ENCODE measurements at regions not wholly inside any gene's neighbourhood (a gene's known extent, or its start where the extent isn't known, plus 50 kb on each side); places are given as distances from the start of the nearest gene placed in this dataset.
"Not testable (repeated sequence)": the region's sequence is repeated elsewhere in the genome, so short reads cannot be mapped to it uniquely, and the experiment has no call there.

DNA sequence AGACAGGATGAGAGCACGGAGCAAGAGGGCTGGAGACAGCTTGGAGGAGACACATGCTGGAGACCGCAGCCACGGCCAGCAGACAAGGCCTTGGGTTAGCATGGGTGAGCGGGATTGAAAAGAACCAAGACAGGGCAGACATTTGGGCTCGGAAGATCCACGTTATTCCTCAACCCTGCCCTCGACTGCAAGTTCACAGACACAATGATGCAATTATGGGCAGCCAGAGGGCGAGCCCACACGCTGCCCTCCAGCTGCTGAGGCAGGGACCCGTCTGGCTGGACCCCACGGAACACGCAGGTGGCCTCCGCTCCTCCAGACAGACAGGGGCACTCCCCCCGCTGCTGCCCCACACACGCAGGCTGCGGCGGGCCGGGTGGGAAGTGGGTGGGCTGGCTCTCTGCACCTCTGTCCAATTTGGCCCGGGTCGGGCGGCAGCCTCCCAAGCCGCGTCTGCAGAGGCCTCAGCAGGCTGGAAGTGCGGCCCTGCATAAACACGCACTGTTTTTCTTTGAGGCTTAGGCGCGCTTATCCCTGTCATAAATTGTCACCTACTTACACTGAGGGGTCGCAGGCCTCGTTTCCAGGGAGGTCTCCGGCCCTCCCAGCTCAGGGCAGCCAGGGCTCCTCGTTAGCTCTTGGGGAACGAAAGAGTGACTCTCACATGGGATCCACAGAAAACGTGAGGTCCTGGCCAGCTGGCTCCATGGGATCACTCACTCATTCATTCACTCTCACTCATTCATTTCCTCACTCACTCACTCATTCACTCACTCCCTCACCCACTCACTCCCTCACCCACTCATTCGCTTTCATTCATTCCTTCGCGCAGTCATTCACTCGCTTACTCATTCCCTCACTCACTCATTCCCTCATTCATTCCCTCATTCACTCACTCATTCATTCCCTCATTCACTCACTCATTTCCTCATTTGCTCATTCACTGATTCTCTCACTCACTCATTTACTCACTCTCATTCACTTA lies 303.9 kb downstream of the C16orf95 start:
- no peak for DNase-seq

DNA sequence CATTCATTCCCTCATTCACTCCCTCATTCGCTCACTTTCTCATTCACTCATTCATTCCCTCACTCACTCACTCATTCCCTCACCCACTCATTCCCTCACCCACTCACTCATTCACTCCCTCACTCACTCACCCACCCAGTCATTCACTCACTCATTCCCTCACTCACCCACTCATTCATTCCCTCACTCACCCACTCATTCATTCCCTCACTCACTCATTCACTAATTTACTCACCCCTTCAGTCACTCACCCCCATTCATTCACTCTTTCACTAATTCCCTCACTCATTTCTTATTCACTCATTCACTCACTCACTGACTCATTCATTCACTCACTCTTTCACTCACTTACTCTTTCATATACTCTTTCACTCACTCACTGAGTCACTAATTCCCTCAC lies 303.1 kb downstream of the C16orf95 start:
- no peak for DNase-seq

DNA sequence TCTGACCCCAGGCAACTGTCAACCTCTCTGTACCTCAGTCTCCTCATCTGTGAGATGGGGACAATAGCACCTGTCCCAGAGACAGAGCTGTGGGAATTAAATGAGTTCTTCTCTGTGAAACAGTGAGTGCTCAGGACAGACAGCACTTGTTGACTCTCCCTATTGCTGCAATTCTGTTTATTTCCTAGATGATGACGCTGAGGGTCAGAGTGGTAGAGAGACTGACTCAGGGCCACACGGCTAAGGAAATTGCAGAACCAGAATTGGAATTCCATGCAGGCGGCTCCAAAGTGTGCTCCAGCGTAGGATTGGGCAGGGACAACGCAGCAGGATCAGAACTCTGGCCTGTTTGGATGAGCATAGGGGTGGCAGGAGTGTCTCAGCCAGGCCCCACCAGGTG lies 302.2 kb downstream of the C16orf95 start:
- DNase-seq = no peak

DNA sequence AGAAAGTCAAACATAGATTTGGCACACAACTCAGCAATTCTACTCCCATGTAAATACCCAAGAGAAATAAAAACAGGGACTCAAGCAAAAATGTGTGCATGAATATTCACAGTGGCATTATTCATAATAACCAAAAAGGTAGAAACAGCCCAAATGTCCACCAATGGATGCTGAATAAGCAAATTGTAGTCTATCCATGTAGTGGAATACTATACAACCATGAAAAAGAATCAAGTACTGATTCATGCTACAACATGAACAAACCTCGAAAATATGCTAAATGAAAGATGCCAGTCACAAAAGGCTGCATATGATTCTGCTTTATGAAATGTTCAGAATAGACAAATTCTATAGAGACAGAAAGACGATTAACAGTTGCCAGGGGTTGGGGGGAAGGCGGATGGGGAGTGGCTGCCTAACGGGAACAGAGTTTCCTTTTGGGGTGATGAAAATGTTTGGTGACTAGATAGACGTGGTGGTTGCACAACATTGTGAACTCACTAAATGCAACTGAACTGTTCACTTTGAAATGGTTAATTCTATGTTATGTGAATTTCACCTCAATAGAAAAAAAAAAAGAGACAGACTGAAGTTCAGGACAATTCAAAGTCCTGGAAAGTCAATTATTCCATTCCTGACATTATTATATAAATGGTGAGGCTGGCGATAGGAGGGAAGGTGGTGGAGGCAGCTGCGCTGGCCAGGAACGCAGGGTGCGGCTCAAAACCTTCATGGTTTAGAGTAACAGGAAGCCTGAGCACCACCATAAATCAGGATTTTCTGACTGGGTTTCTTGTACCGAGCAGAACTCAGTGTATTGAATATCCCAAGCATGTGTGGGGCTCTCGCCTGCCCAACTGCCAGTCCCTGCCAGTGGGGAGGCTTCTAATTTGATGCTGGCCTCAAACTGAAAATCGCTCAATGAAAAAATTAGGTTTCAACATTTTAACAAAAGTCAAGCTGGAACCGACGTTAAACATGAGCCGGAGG lies 300.9 kb downstream of the C16orf95 start:
- no peak for DNase-seq

DNA sequence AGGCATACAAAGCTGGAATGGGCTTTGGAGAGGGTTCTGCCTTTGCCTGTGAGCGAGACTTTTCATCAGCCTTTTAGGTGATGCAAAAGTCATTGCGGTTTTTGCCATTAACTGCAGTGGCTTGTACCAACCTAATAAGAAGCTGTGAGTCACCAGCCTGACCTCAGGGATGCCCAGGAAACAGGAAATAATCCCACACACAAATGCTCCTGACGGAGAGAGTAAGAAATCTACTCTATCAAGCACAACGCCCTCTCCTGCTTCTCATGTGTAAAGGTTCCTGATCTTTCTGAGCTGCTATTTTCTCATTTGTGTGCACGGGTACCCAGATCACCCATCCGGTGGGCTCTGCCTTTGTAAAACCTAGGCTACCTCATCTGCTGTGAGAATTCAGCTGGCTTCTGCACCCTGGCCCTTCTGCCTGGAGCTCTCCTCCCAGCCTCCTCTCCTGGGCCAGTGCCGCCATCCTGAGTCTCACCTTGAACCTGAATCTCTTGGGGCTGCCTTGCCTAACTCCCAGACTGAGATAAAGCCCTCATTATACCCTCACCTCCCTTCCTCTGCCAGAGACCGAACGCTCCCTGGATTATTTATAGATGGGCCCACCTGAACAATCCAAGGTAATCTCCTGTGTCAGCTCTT lies 299.7 kb downstream of the C16orf95 start:
- no peak for DNase-seq

DNA sequence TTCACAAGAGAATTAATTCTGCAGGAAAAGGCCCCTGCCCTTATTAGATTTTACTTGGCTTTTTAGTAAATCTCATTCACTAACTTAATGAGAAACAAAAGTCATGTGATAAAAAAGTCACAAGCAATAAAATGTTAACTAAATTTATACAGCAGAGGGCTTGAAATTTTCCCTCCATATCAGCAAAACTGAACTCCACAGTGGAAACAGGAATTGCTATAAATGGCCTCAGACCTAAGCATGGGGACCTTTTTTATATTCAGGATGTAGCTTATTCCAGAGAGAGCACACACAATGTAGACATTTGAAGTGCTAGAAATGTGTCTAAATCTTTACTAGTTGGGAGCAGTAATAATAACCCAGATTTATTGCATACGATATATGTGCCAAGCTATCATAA lies 291.5 kb downstream of the C16orf95 start:
- no peak for DNase-seq

GRCh38 chr16:87027056-87027616 lies 290.1 kb downstream of the C16orf95 start:
- no peak for DNase-seq

GRCh38 chr16:87028481-87029320 lies 288.5 kb downstream of the C16orf95 start:
- DNase-seq = no peak

- DNase-seq = no peak
Measured at GRCh38 chr16:87032554-87032953, 284.6 kb downstream of the C16orf95 start.

GRCh38 chr16:87033021-87033471 lies 284.1 kb downstream of the C16orf95 start:
- DNase-seq = no peak

GRCh38 chr16:87033541-87034300 lies 283.5 kb downstream of the C16orf95 start:
- DNase-seq = no peak

DNA sequence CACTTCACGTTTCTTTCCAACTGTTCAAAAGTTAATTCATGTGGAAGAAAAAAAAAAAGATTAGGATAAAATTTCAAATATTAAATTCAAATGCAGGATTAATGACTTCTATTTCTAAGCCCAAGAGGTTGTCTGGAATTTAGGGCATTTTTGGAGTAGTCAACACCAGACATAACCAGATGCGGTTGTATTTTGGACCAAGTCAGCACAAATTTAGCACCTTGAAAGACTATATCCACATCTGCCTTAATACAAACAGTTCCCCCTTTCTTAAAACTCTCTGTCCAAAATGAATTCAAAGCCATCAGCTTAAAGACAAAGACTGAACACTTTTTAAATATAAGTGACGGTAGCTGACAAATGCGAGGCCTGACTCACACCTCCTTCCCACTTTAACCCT lies 282.9 kb downstream of the C16orf95 start:
- no peak for DNase-seq

GRCh38 chr16:87035053-87035452 lies 282.1 kb downstream of the C16orf95 start:
- no peak for DNase-seq

GRCh38 chr16:87037012-87037411 lies 280.2 kb downstream of the C16orf95 start:
- no peak for DNase-seq

DNA sequence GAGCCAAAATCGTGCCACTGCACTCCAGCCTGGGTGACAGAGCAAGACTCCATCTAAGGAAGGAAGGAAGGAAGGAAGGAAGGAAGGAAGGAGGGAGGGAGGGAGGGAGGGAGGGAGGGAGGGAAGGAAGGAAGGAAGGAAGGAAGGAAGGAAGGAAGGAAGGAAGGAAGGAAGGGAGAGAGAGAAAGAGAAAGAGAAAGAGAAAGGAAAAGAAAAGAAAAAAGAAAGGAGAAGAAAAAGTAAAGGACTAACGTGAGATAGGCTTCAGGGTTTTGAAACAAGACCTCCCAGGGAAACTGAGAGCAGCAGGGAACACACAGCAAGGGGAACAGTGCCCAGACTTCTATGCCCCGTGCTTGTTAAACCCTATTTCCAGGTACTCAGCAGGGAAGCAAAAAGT lies 278.7 kb downstream of the C16orf95 start:
- not testable (repeated sequence) for DNase-seq

- no peak for DNase-seq
Measured at GRCh38 chr16:87040169-87041117, 276.7 kb downstream of the C16orf95 start.

DNA sequence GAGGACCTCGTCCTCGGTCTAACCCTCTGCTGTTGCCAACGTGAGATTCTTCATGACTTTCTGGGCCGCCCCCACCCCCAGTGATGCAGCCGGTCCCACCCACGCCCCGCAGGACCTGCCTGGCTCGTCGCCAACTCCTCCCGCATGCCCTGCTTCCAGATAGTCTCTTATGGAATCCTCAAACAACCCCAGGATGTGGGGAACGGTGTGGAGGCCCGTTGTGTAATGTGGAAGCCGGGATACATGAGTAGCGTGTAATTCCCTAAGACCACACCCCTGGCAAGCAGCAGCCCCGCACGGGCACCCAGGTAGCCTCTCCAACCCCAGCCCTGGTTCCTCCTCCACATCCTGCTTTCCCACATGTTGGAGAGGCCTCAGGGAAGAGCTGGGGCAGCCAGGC lies 275.9 kb downstream of the C16orf95 start:
- DNase-seq = no peak

DNA sequence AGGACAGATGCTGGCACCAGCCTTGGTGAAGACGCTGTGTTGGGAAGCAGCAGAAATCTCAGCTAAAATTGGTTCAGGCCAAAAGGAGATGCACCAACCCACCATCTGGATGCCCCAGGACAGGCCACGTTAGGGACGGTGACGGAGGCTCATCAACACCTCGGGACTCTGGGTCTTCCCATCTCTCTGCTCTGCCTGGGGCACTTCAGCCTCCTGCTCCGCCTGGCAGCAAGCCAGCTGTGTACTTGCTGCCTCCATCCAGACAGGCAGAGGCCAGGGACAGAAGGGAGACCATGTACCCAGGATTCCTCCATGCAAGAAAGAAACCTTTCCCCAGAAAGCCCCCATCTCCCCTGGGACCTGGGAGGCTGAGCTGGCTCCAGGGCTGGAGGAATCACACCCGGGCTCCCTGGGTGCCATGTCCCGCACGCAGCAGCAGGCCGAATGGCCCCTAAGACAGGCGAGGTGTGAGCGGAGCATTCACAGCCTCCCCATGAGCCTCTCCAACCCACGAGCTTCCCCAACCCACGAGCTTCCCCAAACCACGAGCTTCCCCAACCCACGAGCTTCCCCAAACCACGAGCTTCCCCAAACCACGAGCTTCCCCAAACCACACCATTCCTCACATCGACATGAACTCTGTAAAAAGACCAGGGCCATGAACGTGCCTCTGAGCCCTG lies 274.5 kb downstream of the C16orf95 start:
- no peak for DNase-seq

Measured in NCI-H510A treated with DMSO at 0.1 percent for 48 hours (cell line).